Loucy (cell line): ENCODE measurements at regions not wholly inside any gene's neighbourhood (a gene's known extent, or its start where the extent isn't known, plus 50 kb on each side); places are given as distances from the start of the nearest gene placed in this dataset.
"Not testable (repeated sequence)": the region's sequence is repeated elsewhere in the genome, so short reads cannot be mapped to it uniquely, and the experiment has no call there.

Experiments used
- H2AFZ ChIP-seq: fragments of 200-600 bp; sonication (generic); 2 replicates; pipeline ENCODE4 v1.6.0; 2016; ENCODE audit warnings: antibody characterized with exemption, mild to moderate bottlenecking, low read length, moderate library complexity
- H3F3A ChIP-seq: fragments of 200-600 bp; 2 replicates; pipeline ENCODE4 v1.6.0; 2016; ENCODE audit warnings: antibody characterized with exemption, low read depth, mild to moderate bottlenecking
- H3K27me3 ChIP-seq: fragments of 200-600 bp; sonication (generic); 2 replicates; pipeline ENCODE4 v1.6.1; 2014; ENCODE audit warnings: low read length, mild to moderate bottlenecking; ENCODE audit not compliant: insufficient read depth, poor library complexity, severe bottlenecking
- H3K36me3 ChIP-seq: fragments of 200-600 bp; sonication (generic); 2 replicates; pipeline ENCODE4 v1.6.1; 2016; ENCODE audit warnings: low read length; ENCODE audit not compliant: insufficient read depth
- H3K4me1 ChIP-seq: fragments of 200-600 bp; sonication (generic); 2 replicates; pipeline ENCODE4 v1.5.1; 2014; ENCODE audit warnings: low read length, mild to moderate bottlenecking; ENCODE audit not compliant: insufficient read depth, poor library complexity, severe bottlenecking
- H3K4me2 ChIP-seq: fragments of 200-600 bp; sonication (generic); 2 replicates; pipeline ENCODE4 v1.6.0; 2014; ENCODE audit warnings: antibody characterized with exemption, low read length, low read depth, mild to moderate bottlenecking; ENCODE audit not compliant: poor library complexity, severe bottlenecking
- H3K4me3 ChIP-seq: fragments of 200-600 bp; sonication (generic); 2 replicates; pipeline ENCODE4 v1.5.1; 2014; ENCODE audit warnings: low read length, mild to moderate bottlenecking, mixed read lengths; ENCODE audit not compliant: poor library complexity, severe bottlenecking
- H3K79me2 ChIP-seq: fragments of 200-600 bp; sonication (generic); 2 replicates; pipeline ENCODE4 v1.6.1; 2014; ENCODE audit warnings: low read length; ENCODE audit not compliant: insufficient read depth
- H3K9ac ChIP-seq: fragments of 200-600 bp; sonication (generic); 2 replicates; pipeline ENCODE4 v1.6.0; 2014; ENCODE audit warnings: mild to moderate bottlenecking, low read depth, low read length, moderate library complexity; ENCODE audit not compliant: poor library complexity, severe bottlenecking
- H3K9me2 ChIP-seq: fragments of 200-600 bp; sonication (generic); replicated peaks from 2 replicates; pipeline ENCODE4 v1.6.1; 2016; ENCODE audit warnings: low read depth, low read length, mixed read lengths
- H3K9me3 ChIP-seq: fragments of 200-600 bp; sonication (generic); 2 replicates; pipeline ENCODE4 v1.6.1; 2014; ENCODE audit warnings: mild to moderate bottlenecking, antibody characterized with exemption, low read length, low read depth; ENCODE audit not compliant: insufficient read depth
- H4K20me1 ChIP-seq: fragments of 200-600 bp; sonication (generic); 2 replicates; pipeline ENCODE4 v1.6.0; 2014; ENCODE audit warnings: antibody characterized with exemption, low read length, mild to moderate bottlenecking; ENCODE audit not compliant: insufficient read depth, poor library complexity, severe bottlenecking
- EZH2phosphoT487 ChIP-seq: fragments of 200-600 bp; IDR thresholded peaks from 2 replicates; pipeline ENCODE4 v1.6.1; 2018; ENCODE audit warnings: antibody characterized with exemption, mild to moderate bottlenecking, moderate library complexity, borderline replicate concordance
- TF ChIP-seq, protein P1 (sequence below): fragments of 200-600 bp; sonication (generic); conservative IDR thresholded peaks from 2 replicates; pipeline ENCODE4 v1.5.1; 2014; ENCODE audit warnings: mild to moderate bottlenecking, antibody characterized with exemption, low read length

DNA sequence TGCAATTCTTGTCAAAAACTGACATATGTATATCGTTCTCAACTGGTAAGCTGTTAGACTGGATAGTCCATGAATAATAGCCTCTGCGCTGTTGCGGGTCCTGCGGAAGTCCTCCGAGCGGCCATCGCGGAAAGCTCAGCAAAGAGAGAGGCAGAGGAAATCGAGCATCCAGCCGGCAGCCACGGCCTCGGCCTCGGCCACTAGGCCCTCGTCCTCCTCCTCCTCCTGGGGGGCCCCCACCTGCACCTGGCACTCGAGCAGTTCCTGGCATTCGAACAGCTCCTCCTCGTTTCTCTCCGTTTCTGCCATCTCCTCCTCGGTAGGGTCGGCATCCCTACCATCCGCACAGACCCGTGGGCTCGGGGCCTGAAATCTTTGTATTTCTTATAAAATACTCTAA is 111.2 kb upstream of the CYLC1 start:
- H3K36me3 ChIP-seq, H3K9me3 ChIP-seq, H3K4me2 ChIP-seq, H3K4me3 ChIP-seq, H4K20me1 ChIP-seq, H3K9ac ChIP-seq, H3K4me1 ChIP-seq, H3K27me3 ChIP-seq, H3K9me2 ChIP-seq, H2AFZ ChIP-seq, H3F3A ChIP-seq, H3K79me2 ChIP-seq: not testable (repeated sequence)

DNA sequence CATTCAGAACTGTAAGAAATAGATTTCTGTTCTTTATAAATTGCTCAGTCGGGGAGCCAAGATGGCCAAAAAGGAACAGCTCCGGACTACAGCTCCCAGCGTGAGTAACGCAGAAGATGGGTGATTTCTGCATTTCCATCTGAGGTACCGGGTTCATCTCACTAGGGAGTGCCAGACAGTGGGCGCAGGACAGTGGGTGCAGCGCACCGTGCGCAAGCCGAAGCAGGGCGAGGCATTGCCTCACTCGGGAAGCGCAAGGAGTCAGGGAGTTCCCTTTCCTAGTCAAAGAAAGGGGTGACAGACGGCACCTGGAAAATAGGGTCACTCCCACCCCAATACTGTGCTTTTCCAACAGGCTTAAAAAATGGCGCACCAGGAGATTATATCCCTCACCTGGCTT is 110.5 kb upstream of the CYLC1 start:
- not testable (repeated sequence) for H2AFZ ChIP-seq, H3K9ac ChIP-seq, H3K4me2 ChIP-seq, H3K4me1 ChIP-seq, H3K9me2 ChIP-seq, H3K9me3 ChIP-seq, H3K4me3 ChIP-seq, H3K27me3 ChIP-seq, H3F3A ChIP-seq, H3K36me3 ChIP-seq, H4K20me1 ChIP-seq, H3K79me2 ChIP-seq

DNA sequence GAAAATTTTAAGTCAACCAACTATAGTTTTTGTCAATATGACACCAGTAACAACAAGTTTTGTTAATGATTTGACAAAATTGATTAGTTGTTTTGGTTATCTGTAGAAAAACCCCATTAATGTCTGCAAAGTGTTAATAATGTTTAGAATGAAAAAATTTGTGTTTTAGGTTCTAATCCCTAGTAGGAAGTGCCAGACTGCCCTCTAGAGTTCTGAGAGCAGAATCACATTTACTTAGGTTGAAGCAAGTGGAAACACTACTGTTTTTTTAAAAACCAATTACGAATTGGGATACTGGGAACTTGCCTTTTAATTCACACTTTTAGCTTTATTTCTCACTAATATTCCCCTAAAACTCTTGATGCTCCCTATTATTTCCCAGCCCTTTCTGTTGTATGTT is 101.1 kb upstream of the CYLC1 start:
- Histone ChIP-seq H3K27me3 (no peaks in the 10 kb centered on the region), H3K4me3 (no peak overlapping the region), H3K4me2 (no peak overlapping the region), H3K79me2 (no peaks in the 10 kb centered on the region), H3K4me1 (no peaks in the 10 kb centered on the region), H2AFZ (no peak overlapping the region), H3F3A (no peaks in the 10 kb centered on the region), H4K20me1 (no peaks in the 10 kb centered on the region), H3K9me3 (no peaks in the 10 kb centered on the region), H3K36me3 (no peaks in the 10 kb centered on the region), H3K9ac (no peak overlapping the region), H3K9me2 (no peaks in the 10 kb centered on the region)
- no peak for TF ChIP-seq EZH2phosphoT487
- TF ChIP-seq, protein P1, sequence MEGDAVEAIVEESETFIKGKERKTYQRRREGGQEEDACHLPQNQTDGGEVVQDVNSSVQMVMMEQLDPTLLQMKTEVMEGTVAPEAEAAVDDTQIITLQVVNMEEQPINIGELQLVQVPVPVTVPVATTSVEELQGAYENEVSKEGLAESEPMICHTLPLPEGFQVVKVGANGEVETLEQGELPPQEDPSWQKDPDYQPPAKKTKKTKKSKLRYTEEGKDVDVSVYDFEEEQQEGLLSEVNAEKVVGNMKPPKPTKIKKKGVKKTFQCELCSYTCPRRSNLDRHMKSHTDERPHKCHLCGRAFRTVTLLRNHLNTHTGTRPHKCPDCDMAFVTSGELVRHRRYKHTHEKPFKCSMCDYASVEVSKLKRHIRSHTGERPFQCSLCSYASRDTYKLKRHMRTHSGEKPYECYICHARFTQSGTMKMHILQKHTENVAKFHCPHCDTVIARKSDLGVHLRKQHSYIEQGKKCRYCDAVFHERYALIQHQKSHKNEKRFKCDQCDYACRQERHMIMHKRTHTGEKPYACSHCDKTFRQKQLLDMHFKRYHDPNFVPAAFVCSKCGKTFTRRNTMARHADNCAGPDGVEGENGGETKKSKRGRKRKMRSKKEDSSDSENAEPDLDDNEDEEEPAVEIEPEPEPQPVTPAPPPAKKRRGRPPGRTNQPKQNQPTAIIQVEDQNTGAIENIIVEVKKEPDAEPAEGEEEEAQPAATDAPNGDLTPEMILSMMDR = peak; percentile 52

DNA sequence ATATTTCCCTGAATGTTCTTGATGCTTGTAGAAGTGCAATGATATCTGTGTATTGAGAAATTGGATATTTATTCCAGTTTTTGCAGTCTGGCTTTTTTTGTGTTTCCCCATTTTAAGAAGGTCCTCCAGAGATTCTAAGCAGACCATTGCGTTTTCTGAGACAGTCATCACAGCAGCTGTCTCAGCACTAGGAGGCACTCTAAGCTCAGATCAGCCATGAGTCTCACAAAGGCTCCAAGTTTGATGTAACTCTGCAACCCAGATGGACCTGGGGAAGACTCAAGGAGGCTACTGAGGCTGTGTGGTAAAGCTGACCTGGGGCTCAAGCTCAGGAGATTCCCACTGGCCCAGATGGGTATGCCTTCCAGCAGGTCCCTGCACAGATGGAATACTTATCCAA is 89.3 kb upstream of the CYLC1 start:
- H3K27me3 ChIP-seq = no peaks in the 10 kb centered on the region
- no peak overlapping the region for H2AFZ ChIP-seq

More for the DNA sequence above, 89.3 kb upstream of the CYLC1 start:
- Histone ChIP-seq H3K4me2 (no peak overlapping the region), H4K20me1 (no peaks in the 10 kb centered on the region), H3F3A (no peaks in the 10 kb centered on the region), H3K4me1 (no peaks in the 10 kb centered on the region), H3K36me3 (no peaks in the 10 kb centered on the region), H3K4me3 (no peak overlapping the region), H3K9me2 (no peaks in the 10 kb centered on the region), H3K9me3 (no peaks in the 10 kb centered on the region), H3K79me2 (no peaks in the 10 kb centered on the region), H3K9ac (no peak overlapping the region)
- no peak for TF ChIP-seq EZH2phosphoT487
- TF ChIP-seq, protein P1 = no peak
